LNCAP (cell line): ENCODE measurements at regions not wholly inside any gene's neighbourhood (a gene's known extent, or its start where the extent isn't known, plus 50 kb on each side); places are given as distances from the start of the nearest gene placed in this dataset.

Experiments
- CTCF ChIP-seq: fragments of 450-650 bp; IDR thresholded peaks from 2 replicates; pipeline ENCODE4 v1.5.1; 2017; ENCODE audit warnings: mild to moderate bottlenecking

- TF ChIP-seq CTCF = no peak
These were observed 83.2 kb downstream of the THNSL2 start for GRCh38 chr2:88253375-88253774.

- TF ChIP-seq CTCF = no peak
These were observed 82.5 kb downstream of the THNSL2 start for GRCh38 chr2:88252646-88253045.

- no peak for TF ChIP-seq CTCF
These were observed 82.0 kb downstream of the THNSL2 start for GRCh38 chr2:88252111-88252510.

GRCh38 chr2:88250404-88250803 lies 80.3 kb downstream of the THNSL2 start:
- no peak for TF ChIP-seq CTCF

GRCh38 chr2:88248280-88248828 lies 78.2 kb downstream of the THNSL2 start:
- no peak for TF ChIP-seq CTCF

- TF ChIP-seq CTCF = no peak
These were observed 77.4 kb downstream of the THNSL2 start for GRCh38 chr2:88247531-88247930.

- no peak for TF ChIP-seq CTCF
These were observed 75.0 kb downstream of the THNSL2 start for GRCh38 chr2:88245109-88245508.

GRCh38 chr2:88239781-88240180 lies 69.6 kb downstream of the THNSL2 start:
- no peak for TF ChIP-seq CTCF
